NOMO-1 treated with DMSO at 0.1 percent for 48 hours (cell line): ENCODE measurements at regions not wholly inside any gene's neighbourhood (a gene's known extent, or its start where the extent isn't known, plus 50 kb on each side); places are given as distances from the start of the nearest gene placed in this dataset.

ENCODE experiments used
- DNase-seq: peaks from one replicate; lab custom pipeline; 2025; ENCODE audit not compliant: unreplicated experiment; lab: John Stamatoyannopoulos, UW

DNA sequence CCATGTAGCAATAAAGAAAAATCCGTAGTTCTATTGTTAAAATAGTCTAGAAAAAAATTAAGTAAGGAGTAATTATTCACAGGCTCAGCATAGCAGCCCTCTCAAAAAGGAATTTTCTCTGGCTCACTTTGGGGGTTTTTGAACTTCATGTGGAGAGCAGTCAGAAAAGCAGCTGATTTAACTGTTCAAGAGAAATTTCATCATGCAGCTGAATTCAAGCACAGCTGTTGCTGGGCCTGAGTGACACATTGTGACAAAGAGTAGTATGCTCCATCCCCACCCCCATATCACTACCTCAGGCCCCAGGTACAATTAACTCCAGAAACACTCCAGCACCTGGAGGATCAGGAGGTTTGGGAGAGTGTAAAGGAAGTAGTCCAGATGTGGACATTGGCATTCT, 272.1 kb downstream of the FAM76B start:
- DNase-seq: no peak

DNA sequence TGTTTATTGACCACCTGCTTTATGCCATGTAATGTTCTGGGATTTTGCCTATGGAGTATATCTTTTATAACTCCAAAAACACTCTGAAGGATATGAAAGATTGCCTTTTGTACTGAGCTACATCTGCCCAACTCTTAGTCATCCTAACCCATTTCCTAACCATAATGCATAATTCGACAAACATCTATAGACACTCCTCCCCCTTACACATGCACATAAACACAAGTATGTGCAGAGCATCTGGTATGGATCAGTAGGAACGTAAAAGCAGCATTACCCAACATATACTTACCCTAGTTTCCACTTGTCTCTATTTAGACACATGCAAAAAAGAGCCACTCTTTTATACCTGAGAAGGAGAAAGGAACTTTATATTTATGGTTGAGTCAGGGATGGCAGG, 272.8 kb downstream of the FAM76B start:
- no peak for DNase-seq

DNA sequence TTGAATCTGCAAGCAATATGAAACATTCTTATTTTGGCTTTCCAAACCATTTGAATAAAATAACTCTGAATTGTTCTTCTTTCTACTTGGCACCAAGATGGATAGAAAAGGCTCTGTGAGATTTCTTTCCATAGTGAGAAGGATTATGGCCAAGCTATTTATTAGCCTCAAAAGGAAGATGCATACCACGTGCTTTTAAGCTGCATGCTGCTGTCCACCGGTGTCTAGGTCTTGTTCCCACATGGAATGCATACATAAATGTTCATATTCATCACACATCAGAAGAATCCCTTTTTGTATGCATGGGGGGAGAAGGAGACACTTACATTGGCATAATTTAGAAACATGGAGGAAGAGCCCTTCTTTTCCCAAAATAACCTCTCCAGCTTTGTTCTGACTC, 273.4 kb downstream of the FAM76B start:
- DNase-seq: no peak

DNA sequence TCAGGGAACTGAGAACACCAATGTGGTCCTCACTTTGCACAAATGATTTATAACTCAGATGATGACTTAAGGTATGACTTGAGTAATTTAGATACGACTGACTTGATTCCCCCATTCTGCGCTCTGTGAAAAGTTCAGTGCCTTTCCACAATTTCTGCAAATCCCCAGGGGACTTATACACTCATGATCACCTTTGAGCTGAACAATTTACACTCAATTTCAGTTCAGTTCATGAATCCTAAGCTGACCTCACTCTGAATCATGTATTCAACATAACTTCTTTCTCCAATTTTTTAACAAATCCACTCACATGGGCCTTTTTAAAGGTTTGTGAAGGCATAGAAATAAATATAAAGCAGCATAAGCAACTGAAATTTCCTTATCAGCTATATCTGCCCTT, 274.2 kb downstream of the FAM76B start:
- no peak for DNase-seq

DNA sequence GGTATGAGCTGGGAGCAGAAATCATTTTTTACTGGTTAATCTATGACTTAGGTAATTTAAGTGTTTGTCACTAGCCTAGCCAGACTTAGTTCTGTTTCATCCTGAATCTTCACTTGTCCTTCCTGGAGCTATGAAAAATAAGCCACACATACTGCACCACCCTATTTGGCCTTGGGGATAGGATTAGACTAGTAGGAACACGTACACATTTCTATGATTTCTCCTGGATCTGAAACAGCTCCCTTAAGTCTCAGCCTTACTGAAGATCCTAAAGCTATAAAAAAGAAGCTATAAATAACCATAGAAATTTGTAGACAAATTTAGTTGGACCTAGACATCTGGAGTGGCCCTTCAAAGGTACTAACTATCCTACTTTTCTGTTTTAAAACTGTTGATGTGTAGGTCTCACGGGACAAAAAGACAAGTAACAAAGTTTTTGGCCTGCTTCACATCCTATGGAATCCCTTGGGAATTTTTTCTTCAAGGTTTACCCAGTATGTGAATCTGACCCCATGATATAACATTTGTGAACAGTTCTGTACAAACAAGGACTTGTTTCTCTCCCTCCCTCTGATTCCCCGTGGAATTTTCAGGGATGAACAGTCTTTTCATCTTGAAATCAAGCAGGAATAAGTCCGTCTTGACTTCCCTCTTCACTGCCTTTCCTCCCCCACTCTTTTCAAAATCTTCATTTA, 275.0 kb downstream of the FAM76B start:
- no peak for DNase-seq

DNA sequence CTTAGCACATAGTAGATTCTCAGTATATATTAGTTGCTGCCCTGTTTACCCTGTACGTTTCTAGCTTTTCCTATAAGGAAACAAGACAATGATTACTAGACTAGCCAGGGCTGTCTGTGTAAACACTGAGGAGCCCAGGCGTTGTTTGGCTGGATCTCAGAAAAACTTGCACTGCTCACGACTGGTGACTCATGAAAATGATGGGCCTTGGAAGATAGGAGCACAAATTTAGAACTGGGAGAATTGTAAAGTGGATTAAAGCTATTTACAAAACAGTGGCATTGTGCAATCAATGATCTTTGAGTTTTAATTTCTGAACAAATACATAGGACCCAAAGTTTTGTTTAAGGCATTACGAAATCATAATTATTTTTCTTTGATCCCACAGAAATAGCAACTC, 276.9 kb downstream of the FAM76B start:
- DNase-seq: no peak

DNA sequence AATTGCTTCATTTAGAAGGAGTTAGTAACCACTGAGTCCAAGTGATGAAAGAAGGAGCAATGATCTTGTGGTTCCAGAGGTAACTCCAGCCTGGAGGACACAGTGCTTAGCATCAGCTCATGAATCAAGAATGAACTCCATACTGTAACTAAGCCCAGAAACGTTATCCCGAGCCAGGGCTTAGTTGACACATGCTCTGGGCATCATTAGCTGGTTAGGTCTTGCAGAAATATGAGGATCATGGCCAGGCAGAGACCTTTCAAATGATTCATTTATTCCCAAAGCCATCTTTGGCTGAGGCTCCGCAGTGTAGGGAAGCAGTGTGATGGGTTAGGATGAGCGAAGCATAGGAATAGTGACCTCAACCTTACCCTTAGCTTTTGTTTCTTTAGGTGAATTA, 277.4 kb downstream of the FAM76B start:
- no peak for DNase-seq

DNA sequence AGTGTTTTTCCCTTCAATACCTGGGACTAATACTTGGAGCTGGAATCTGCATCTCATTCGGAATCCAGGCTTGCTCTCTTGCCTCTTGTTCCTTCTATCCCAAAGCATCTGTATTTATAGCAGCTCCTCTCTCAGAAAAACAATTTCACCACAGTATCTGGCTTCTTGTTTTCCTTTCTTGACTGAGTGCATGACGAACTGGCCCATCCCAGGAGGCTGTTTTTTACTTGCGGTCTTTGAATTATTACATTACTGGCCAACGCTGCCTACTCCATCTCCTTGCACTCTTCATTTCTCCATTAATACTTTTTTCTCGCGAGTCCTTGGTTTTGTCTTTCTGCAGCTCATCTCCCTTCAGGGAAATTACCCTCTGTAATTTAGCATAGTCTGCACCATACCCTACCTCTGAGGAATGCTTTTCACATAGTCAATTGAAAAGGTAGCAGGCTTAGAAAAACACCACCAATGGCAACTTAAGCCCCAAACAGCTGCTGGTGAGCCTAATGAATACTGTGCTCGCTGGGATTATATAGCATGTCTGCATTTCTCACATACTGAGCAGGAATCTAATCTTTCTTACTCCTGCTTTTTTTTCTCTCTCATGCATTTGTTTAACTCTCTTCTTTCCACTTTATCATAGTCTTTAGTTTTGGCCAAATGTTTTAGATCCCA, 277.4 kb upstream of the SESN3 start:
- DNase-seq: no peak

DNA sequence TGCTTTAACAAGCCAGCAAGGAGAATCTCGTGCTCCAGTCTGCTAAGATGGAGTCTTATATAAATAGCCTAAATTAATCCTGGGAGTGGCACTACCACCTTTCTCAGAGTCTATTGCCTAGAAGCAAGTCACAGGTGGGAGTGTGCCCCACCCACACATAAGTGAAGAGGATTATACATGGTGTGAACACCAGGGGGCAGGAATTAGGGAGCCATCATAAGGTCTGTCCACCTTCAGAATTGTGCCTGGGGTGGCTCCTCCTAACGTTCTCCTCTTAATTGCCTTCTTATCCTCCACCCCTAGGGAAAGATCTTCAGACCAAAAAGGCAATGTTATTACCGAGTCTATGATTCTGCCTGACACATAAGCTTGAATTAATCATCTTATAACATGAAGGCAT, 276.8 kb upstream of the SESN3 start:
- no peak for DNase-seq

DNA sequence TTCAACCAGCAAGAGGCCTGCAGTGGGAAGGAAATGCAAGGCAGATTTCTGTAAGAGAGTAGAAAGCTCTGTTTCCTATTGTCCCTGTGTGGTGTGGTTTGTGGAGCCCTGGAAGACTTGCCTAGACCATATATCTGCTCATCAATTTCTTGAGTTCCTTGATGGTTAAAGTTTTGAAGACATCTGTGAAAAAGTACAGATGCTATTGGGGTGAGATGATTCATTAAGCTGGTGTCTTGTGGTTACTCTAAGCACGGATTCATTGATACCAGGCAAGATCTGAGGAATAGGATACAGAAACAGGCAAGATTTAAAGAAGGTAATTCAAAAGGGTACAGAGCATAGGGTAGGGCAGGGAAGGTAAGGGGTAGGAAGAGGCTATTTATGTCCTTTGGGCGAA, 275.8 kb upstream of the SESN3 start:
- DNase-seq: no peak

DNA sequence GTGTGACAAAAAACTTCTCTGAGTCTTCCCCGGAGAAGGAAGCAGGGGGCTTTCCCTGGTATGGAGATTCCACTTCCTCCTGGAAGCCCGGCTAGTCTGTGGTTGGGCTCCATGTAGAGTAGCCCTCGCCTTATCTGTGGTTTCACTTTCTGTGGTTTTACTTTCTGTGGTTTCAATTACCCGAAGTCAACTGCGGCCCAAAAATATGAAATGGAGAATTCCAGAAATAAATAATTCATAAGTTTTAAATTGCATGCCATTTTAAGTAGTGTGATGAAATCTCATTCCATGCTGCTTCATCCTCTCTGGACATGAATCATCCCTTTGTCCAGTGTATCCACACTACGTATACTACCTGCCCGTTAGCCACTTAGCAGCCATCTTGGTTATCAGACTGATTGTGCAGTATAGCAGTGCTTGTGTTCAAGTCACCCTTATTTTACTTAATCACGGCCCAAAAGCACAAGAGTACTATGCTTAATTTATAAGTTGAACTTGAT, 275.0 kb upstream of the SESN3 start:
- peak; percentile 26 for DNase-seq

DNA sequence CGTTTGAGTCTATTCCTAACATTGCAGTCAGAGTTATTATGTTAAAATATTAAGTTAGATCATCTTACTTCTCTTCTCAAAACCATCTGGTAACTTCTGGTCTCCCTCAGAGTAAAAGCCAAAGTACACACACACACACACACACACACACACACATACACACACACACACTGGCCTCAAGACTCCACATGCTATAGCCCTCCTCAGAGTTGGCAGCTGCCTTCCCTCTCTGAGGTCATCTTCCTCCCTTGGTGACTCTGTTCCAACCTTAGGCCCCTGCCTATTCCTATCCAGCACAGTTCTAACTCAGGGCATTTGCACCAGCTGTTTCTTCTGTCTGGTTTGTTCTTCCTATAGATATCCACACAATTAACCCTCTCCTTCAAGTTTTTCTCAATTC, 272.0 kb upstream of the SESN3 start:
- DNase-seq: no peak

DNA sequence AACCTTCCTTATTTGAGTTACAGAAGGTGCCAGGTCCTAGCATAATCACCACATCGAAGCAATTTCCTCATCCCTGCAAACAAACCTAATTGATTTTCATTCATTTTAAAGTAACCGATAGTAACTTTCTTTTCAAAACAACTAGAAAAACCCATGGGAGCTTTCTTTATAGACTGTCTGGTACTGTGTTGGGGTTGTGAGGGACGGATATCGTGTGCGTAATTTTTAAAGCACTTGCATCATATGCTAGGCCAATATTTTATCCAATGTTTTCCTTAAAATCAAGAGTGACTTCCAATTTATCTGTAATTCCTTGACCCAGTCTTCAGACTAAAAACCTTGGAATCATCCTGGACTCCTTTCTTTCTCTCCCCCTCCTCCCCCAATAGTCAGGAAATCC, 271.5 kb upstream of the SESN3 start:
- DNase-seq: no peak

DNA sequence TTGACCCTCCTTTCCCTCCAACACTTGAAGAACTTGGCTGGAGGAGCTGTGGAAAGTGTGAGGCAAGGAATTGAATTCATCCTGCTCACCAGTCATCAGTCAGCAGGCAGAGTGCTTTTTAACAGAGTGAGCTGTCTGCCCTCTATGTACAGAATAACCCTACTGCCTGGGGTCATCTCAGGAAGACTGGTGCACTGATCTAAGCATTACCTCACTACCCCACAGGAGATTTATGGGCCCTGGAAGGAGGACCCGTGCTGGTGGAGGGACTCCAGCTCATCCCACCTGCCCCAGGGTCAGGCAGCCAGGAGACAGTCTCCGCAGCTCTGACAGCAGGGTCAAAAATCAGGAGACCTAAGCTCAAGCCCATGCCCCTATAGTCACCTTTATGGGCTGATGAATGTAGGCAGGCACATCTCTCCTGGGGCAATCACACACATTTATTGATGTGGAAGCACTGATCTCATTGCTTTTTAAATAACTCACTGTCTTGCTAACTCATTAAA, 270.8 kb upstream of the SESN3 start:
- DNase-seq: no peak

DNA sequence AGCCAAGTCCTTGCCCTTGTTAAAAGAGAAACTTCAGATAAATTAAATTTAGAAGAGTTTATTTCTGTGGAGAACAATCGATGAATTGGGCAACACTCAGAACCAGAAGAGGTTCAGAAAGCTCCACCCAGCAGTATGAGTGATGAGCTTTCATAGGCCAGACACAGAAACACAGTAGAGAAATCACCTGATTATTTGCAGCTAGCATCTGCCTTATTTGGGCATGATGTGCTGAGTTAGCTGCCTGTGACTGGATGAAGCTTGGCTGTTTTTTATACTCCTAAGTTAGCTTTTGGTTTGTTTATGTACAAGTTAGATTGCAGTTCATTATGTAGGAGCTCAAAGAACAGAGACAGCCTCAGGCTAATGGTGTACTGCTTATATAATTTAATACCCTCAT, 269.5 kb upstream of the SESN3 start:
- DNase-seq: no peak

DNA sequence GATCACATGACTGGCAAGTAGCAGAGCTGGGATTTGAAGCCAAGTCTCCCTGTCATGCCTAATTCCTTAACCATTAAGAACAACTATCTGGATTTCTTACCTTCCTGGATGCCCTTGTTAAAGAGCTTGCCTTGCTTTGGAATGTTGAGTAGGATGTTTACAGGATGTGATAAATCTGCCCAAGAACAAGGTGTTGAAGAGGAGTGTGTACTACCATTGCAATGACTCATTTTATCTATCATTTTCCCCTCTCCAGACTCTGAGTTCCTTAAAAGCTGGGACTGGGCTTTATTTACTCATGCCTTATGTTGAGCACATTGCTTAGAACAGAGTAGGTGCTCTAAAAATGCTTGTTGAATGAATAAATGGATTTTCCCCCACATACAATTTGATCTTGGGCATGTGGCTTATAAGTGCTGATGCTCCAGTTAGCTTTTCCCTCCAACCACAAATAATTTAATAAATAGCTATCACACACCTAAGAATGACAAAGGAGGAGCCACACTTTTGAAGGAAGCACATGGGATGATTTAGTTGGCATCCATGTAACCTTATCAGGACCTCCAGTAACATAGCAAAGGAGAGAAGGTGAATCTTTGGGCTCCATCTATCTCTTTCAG, 268.6 kb upstream of the SESN3 start:
- no peak for DNase-seq

DNA sequence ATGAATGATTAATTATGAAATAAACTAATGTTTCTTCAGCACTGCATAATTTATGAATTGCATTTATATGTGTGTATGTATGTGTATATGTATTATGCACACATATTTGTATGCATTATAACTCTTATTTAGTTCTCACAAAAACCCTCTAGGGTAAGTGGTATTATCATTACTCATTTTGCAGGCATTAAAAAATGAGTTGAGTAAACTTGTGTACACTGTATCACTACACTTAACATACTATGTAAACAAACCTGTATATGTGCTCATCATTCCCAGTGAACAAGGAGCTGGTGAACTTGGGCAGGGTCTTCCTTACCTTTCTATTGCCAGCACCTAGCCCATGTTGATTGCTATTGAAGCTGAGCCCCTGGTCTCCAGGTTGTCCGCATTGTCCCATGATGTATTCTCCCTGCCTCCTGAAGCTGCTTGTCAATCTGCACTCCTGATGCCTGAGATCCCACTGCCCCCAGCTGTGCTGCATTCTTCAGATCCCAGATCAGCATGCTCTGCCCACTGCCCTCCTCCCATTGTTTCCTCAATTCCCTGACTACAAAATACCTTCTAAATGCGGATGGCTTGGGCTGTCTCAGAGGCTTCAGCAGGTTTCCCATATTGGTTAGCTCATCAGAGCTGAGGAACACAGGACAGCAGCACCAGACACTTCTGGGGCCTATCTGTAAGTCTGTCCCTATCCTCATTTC, 267.9 kb upstream of the SESN3 start:
- no peak for DNase-seq

DNA sequence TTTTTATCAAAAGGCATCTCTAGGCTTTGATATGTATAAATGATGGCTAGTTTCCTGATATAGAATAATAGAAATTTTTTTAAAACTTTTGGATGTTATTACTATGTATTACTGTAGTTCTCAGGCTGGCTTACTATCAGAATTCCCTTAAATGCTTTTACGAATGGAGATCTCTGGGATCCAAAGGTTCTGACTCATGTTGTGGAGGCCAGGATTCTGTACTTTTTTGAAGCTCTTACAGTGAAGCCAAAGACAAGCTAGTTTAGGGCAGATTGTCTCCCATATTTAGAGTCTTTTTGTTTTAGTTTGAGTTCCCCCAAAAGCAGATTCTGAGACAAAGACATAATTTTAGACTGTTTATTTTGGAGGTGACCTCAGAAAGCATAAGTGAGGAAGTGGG, 265.9 kb upstream of the SESN3 start:
- no peak for DNase-seq

DNA sequence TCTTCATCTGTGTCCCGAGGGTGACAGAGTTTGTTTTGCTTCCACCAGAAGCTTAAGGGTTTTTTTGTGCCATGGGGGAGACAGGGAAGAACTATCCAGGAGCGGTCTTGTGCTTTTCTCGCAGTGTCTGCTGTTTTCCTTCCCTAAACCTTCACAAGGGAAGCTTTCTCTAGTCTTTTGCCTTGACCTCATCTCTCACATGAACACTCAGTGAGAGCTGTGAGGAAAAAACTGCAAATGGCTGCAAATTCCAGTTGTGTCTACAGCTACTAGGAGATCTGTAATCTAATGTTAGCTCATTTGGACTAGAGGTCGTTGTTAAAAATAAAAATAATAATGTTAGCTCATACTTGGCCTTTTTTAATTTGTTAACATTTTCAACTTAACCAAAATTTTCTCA, 264.7 kb upstream of the SESN3 start:
- DNase-seq: no peak

DNA sequence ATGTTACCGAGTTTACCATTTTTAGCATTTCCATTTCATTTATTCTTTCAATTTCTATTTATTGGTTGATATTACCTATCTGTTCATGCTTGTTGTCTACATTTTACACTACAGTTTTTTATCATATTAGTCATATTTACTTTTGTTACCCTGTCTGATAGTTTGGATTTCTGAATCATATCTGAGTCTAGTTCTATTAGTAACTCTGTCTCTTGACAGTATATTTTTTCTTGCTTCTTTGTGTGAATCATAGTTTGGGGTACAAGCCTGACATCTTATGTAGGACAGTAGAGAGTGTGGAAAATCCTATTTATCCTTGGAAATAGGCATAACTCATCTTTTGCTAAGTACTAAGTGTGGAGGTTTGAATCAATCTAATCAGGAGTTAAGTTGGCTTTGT, 263.9 kb upstream of the SESN3 start:
- no peak for DNase-seq

DNA sequence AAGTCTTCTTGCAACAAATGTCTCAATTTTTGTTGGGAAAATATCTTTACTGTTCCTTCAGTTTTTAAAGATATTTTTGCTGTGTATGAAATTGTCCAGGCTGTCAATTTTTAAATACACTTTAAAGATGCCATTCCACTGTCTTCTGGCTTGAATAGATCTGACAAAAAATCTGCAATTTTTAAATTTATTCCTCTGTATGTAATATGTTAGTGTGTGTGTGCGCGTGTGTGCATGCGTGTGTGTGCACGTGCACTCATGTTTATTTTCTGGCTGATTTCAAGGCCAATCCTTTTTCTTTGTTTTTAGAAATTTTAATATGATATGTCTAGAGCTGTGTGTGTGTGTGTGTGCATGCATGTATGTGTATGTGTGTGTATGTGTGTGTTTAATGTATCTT, 263.2 kb upstream of the SESN3 start:
- DNase-seq: no peak

DNA sequence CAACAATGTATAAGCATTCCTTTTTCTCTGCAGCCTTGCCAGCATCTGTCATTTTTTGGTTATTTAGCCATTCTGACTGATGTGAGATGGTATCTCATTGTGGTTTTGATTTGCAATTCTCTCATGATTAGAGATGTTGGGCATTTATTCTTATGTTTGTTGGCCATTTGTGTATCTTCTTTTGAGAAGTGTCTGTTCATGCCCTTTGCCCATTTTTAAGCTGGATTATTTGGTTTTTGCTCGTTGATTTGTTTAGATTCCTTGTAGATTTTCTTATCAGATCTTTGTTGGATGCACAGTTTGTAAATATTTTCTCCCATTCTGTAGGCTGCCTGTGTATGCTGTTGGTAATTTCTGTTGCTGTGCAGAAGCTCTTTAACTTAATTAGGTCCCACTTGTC, 259.6 kb upstream of the SESN3 start:
- no peak for DNase-seq
